AG20443 (cell line): ENCODE measurements at regions not wholly inside any gene's neighbourhood (a gene's known extent, or its start where the extent isn't known, plus 50 kb on each side); places are given as distances from the start of the nearest gene placed in this dataset.
"Not testable (repeated sequence)": the region's sequence is repeated elsewhere in the genome, so short reads cannot be mapped to it uniquely, and the experiment has no call there.

ENCODE experiments used
- DNase-seq: peaks from one replicate; pipeline ENCODE4 v3.0.0; 2012; ENCODE audit warnings: low spot score, mixed read lengths

DNA sequence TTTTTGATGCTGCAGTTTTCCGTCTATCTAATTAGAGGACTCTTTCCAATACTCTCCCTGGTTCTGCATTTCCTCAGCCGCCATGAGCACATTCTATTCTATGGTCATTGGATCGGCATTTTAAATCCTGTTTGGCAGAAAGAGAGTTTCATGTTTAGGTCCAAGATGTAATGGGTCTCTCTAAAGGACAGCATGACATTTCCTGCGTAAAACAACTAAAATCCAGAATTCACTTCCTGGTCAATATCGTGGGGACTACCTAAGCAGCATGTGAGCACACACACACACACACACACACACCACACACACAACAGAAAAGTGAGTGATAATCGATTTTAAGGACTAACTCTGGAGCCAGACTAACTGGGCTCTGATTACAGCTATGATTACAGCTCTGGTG lies 757.1 kb upstream of the TPTE start:
- not testable (repeated sequence) for DNase-seq

DNA sequence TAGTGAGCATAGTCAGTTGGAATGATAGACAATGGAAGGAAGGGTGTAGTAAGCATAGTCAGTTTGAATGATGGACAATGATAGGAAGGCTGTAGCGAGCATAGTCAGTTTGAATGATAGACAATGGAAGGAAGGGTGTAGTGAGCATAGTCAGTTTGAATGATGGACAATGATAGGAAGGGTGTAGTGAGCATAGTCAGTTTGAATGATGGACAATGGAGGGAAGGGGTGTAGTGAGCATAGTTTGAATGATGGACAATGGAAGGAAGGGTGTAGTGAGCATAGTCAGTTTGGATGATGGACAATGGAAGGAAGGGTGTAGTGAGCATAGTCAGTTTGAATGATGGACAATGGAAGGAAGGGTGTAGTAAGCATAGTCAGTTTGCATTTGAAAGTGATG lies 755.8 kb upstream of the TPTE start:
- not testable (repeated sequence) for DNase-seq

DNA sequence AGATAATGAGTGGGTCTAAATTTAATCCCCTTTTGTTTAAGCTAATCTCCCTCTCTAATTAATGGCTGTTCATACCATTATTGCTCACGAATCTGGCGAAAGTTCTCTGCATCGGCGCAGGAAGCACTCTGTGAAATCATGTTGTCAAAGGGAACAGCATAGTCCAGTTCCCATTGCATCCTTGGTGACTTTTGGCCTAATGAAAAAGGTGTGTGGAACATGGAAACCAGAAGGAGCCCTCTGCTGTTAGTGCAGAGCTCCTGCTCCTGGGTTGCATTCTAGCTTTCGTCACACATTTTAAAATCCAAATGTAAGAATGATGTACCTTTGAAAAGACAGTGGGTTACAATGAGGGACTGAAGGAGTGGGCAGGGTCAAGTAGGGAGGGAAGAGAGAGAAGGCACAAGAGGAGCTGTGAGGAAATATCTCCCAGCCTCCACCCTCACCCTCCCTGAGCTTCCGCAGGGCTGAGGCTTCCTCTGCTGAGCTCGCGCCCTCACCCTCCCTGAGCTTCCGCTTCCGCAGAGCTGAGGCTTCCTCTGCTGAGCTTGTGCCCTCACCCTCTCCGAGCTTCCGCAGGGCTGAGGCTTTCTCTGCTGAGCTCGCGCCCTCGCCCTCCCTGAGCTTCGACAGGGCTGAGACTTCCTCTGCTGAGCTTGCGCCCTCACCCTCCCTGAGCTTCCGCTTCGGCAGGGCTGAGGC lies 754.3 kb upstream of the TPTE start:
- DNase-seq: not testable (repeated sequence)

DNA sequence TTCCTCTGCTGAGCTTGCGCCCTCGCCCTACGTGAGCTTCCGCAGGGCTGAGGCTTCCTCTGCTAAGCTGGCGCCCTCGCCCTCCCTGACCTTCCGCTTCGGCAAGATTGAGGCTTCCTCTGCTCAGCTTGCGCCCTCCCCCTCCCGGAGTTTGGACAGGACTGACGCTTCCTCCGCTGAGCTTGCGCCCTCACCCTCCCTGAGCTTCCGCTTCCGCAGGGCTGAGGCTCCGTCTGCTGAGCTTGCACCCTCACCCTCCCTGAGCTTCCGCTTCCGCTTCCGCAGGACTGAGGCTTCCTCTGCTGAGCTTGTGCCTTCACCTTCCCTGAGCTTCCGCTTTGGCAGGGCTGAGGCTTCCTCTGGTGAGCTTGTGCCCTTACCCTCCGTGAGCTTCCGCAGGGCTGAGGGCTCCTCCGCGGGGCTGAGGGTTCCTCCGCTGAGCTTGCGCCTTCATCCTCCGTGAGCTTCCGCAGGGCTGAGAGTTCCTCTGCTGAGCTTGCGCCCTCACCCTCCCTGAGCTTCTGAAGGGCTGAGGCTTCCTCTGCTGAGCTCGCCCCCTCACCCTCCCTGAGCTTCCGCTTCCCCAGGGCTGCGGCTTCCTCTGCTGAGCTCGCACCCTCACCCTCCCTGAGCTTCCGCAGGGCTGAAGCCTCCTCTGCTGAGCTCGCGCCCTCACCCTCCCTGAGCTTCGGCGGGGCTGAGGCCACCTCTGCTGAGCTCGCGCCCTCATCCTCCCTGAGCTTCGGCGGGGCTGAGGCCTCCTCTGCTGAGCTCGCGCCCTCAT lies 753.6 kb upstream of the TPTE start:
- DNase-seq: no peak

DNA sequence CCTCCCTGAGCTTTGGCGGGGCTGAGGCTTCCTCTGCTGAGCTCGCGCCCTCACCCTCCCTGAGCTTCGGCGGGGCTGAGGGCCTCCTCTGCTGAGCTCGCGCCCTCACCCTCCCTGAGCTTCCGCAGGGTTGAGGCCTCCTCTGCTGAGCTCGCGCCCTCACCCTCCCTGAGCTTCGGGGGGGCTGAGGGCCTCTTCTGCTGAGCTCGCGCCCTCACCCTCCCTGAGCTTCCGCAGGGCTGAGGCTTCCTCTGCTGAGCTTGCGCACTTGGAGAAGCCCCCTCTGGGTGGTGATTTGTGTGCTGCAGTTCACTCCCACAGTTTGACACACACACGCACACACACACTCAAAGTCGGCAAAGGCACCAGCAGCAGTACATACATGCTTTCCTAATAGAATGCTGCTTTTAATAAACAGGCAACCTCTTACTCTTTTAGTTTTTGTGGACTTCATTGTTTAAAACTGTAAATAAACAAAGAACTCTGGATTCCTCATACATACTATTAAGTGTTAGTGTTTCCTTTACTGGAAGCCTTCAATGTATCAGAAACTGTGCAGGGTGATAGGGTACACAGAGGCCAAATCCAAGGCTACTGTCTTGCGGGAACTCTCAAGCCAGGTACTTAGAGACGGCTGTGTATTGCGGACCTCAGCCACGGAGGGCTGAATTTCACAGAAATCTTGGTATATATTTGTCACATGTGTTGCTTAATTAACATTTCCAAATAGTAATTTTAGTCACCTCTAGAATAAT lies 752.8 kb upstream of the TPTE start:
- DNase-seq: not testable (repeated sequence)

DNA sequence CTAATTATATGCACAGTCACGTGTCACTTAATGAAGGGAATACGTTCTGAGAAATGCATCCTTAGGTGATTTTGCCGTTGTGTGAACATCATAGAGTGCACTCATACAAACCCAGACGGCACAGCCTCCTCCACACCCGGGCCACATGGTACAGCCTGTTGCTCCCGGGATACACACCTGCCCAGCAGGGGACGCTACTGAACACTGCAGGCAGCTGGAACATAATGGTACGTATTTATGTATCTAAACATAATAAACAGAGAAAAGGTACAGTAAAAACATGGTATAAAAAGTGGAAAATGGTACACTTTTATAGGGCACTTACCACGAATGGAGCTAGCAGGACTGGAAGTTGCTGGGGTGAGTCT lies 752.3 kb upstream of the TPTE start:
- not testable (repeated sequence) for DNase-seq

DNA sequence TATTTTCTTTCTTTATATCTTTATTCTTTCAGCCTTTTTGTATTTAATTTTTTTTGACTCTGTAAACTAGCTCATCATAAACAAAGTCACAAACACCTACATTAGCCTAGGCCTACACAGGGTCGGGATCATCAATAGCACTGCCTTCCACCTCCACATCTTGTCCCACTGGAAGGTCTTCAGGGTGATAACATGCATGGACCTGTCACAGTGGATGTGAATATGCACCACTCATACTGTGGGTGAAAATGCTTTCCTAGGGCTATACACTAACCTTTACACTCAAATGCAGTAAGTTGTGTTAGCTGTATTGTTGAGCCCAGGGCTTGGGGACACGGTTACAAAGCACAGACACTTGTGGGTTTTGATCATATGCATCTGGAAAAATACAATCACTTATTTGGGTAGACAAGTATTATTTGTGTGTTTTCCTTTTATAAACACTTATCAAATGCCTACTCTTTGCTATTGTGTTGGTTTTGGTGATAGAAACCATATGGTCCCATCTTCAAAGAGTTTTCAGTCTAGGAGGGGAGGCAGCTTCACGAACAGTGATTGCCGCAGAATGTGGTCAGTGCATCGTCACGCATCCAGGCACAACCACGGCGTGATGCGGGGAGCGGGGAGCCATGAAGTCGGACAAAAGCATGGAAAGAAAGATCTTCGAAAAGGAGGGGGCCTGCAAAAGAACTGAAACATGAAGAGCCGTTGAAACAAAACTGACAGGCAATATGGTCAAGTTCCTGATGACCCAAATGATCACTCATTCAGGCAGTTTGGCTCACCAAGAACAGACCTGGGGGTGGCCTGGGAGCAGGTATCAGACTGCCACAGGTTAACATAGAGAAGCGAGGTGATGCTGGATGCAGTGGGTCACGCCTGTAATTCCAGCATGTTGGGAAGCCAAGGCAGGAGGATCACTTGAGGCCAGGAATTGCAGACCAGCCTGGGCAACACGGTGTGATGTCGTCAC lies 751.4 kb upstream of the TPTE start:
- not testable (repeated sequence) for DNase-seq

DNA sequence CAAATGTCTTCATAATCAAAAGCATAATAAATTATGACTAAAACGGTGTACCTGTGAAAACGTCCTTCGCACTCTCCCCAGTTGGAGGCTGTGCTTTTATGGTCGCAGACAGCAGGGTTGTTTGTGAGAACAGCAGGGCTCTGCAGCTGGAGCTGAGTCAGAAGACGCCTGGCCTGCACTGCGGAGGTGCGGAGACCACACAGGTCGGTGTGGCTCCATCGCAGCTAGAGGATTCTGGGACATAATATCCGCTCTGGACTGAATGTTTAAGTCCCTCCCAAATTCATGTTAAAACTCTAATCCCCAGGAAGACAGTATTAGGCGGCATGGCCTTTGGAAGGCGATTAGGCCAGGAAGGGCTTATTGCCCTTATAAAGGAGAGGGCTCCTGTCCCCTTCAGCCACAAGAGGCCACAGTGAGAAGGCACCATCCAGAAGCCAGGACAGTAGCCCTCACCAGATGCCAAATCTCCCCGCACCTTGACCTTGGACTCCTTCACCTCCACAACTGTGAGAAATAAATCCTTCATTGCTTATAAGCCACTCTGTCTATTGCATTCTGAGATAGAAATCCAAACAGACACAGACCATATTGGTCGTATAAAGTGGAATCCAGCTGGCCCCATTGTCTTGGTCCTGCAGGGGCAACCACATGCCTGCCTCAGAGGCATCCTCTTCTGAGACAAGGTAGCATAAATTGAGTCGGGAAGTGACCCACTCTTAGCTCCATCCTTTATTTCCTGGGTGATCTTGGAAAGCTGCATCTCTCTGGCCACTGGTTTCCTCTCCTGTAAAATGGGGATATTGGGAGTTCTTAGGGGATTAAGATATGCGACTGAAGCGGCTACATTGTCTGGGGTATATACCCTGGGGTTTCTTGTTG lies 749.7 kb upstream of the TPTE start:
- not testable (repeated sequence) for DNase-seq

DNA sequence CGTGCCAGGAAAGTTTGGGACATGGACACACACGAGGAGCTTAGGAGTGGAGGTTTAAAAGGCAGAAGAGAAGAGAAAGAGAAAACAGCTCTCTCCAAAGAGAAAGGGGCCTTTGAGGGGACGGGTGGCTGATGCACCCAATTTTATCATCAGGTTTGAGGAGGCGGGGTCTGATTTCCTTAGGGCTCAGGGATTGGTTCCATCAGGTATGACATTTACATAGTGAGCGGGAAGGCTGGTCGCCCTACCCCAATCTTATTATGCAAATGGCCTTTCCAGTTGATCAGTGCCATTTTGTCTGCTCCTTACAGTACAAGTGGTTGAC lies 749.1 kb upstream of the TPTE start:
- no peak for DNase-seq

DNA sequence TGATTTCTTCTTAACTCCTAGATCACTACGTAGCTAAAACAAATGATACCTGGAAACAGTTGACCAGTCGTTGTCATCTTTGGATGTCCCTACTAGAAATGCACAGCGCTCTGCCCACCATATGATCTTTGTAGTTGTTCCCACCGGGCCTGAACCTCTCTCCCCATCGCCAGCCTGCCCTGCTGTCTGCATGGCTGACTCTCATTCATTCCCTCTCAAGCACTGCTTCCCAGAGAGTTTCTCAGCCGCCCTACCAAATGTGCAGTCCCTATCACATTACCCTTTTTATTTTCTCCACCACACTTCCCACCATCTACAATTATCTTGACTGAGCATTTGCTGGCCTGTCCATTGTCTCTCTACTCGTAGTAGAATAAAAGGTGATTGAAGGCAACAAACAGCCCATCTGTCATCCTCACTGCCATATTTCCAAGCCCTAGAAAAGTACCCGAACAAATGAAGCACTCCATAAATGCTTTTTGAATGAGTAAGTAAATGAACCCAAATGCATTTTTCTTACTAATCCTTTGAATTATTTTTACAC lies 748.4 kb upstream of the TPTE start:
- DNase-seq: not testable (repeated sequence)

DNA sequence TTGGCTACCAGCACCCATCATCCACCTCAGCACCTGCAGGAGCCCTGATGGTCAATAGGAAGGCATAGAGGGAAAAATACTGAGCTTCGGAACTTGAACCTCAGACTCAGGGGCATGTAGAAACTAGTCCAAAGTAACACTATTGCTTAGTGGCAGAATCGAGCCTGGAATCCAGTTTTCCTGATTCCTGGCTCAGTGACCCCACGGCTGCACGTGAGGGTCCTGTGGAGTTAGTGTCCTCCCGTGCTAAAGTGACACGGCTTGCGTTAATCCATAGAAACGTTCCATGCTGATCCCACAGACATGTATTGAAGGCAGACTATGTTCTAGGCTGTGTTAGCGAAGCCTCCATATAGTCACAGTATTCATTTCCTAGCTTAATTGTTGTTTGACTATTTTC lies 747.0 kb upstream of the TPTE start:
- DNase-seq: no peak

DNA sequence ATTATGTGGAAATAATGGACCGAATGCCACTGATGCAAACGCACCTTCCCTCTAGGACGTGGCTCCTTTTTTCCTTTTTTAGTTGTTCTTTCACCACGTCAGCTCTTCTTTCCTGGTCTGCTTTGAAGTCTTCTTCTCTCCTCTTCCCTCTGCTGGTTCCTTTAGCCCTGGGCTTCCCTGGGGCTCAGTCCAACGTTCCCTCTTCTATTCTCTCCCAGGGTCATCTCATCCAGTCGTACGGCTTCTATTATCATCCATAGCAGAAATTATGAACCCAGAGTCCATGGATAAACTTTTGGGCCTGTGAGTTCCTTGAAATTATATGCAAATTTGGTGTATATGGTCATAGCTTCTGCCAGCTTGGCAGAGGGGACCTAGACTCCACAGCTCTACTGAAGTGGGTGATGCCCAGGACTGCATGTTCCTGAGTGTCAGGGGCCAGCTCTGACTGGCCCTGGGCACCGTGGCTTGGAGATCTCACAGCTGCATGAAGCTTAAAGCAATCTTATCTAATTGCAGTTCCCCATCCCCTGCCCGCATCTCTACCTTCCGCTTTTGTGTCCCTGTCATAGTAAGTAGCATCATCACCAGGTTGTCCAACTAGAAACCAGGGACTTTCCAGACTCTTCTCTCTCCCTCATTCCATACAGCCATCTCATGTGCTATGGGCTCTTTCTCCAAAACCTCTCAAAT lies 746.3 kb upstream of the TPTE start:
- DNase-seq: not testable (repeated sequence)

DNA sequence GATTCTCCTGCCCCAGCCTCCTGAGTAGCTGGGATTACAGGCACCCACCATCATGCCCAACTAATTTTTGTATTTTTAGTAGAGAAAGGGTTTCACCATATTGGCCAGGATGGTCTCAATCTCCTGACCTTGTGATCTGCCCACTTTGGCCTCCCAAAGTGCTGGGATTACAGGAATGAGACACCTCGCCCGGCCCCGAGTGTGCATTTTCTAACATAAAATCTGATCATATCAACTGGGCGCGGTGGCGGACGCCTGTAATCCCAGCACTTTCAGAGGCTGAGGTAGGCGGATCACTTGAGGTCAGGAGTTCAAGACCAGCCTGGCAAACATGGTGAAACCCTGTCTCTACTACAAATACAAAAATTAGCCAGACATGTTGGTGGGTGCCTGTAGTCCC lies 745.5 kb upstream of the TPTE start:
- DNase-seq: not testable (repeated sequence)

DNA sequence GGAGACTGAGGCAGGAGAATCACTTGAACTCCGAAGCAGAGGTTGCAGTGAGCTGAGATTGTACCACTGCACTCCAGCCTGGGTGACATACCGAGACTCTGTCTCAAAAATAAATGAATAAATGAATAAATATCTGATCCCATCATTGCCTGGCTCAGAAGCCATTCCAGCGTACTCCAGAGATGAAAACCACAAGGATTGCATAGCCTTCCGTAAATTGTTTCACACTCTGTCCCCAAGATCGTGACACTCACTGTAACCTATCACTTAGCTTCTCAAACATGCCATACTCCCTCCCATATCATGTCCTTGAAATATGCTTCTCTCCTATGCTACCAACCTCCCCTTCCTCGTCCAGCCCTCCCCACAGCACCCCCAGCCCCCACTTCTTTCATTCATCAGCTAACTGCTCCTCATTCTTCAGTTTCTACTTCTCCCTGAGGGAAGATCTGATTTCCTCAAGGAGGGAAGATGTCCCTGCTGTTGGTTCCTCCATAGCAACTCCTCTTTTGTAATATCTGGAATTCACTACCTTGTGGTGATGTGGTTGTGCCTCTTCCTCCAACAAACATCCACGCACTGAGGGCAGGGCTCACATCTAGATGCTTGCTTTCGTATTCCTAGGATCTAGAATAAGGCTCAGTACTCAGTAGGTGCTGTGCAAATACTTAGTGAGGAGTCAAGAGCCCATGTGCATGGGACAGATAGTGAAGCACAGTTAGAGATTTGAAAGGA lies 744.9 kb upstream of the TPTE start:
- not testable (repeated sequence) for DNase-seq

DNA sequence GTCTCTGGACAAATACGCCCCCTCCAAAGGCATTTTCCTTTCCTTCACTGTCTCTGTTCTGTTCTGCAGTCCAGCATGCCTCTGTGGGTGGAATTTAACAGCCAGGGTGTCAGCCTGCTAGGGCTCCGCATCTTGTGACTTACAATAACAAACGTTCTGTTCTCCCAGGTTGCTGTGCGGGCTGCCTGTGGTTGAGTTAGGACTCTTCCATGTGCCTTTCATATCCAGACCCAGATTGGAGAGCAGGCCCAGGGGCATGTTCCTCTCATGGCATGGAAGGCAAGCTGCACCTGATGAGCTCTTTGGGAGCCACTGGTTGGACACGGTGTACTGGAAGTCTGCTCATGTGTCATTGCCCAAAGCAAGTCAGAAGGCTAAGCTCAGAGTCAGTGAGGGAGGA lies 742.8 kb upstream of the TPTE start:
- not testable (repeated sequence) for DNase-seq

DNA sequence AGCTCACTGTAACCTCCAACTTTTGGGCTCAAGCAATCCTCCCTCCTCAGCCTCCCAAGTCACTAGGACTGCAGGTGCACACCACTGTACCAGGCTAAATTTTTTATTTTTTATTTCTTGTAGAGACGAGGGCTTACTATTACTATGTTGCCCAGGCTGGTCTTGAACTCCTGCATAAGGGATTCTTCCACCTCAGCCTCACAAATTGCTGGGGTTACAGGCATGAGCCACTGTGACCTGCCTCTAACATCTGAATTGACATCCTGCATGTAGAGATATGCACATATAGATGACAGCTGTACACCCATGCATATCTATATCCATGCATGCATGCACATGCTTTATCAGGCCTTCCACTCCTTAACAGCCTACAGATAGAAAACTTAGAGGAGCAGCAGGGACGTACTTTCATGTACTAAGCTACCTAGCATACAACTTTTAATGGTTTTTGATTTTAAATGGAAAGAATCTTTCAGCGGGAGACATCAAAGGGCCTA lies 740.9 kb upstream of the TPTE start:
- DNase-seq: no peak

DNA sequence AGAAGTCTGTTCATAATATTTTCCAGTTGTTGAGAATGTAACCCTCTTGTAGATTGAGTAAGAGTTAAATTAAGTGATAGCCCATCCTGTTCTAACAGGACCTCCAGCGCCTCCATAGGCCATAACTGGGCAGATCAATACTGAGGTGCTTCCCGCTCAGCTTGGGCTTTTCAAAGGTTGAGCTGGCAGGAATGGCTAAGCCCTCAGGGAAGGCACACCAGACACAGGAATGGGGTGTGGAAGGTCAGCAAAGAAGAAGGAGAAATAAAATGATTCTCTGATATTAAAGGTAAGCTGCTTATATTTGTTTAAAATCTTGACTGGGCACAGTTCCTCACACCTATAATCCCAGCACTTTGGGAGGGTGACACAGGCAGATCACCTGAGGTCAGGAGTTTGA lies 737.8 kb upstream of the TPTE start:
- not testable (repeated sequence) for DNase-seq

DNA sequence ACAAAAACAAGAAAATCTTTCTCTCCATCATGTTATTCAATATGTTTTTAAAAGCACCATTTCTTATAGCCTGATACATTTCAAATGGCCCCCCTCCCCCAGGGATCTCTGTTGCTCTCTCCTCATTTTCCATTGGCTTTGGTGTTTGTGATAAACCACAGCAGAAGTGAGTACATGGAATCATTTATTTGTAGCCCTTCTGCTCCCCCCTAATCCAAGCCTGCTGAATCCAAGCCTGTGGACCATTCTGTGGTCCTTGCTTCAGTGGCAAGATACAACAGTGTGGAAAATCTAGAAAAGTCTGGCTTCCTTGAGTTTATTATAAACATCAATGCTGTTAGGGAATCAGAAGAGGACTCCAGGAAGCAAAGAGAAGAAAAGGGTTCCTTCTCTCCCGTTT lies 737.2 kb upstream of the TPTE start:
- not testable (repeated sequence) for DNase-seq

DNA sequence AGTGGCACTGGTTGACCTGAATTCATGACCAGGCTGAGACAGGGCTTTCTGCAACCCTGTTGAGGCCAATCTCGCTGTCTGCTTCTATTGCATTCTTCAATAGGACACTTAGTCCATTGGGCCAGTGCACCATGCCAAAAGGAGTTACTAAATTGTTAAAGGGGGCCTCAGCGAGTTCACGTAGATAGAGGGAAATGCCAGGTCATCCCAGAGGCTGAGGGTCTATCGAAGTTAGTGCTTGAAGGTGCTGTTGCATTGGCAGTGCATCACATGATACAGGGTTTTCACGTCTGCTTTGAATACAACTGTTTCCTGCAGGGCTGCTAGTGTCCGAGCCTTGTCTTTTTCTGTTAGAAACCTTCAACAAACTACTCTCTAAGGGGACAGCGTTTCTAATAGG lies 735.3 kb upstream of the TPTE start:
- not testable (repeated sequence) for DNase-seq
